ENCODE measurements at regions not wholly inside any gene's neighbourhood (a gene's known extent, or its start where the extent isn't known, plus 50 kb on each side); places are given as distances from the start of the nearest gene placed in this dataset.

GRCh38 chr10:78956391-78956790 lies 112.4 kb upstream of the ZMIZ1 start:
- TF ChIP-seq POLR2AphosphoS5 (IDR thresholded peaks at IDR 0.05; ENCODE audit: low read depth, low read length) (no peak), REST (IDR thresholded peaks at IDR 0.05; ENCODE audit: insufficient read depth in 1 of 2, low read depth in 2 of 2, low read length in 2 of 2) (no peak), FOXP2 (optimal IDR thresholded peaks at IDR 0.05; ENCODE audit: borderline replicate concordance, extremely low read depth, extremely low read length, insufficient read depth) (no peak), TAF1 (IDR thresholded peaks at IDR 0.05; ENCODE audit: borderline replicate concordance, insufficient read depth, low read length) (no peak), SIN3A (IDR thresholded peaks at IDR 0.05; ENCODE audit: borderline replicate concordance, insufficient read depth, low read length) (no peak)
